Embryonic facial prominence (tissue), 1 donor: ENCODE measurements at regions not wholly inside any gene's neighbourhood (a gene's known extent, or its start where the extent isn't known, plus 50 kb on each side); places are given as distances from the start of the nearest gene placed in this dataset.
"Not testable (repeated sequence)": the region's sequence is repeated elsewhere in the genome, so short reads cannot be mapped to it uniquely, and the experiment has no call there.

Experiments used
- DNase-seq: peaks from one replicate; pipeline ENCODE4 v3.0.0-alpha.2; 2016; ENCODE audit errors: extremely low spot score

- not testable (repeated sequence) for DNase-seq
These were observed 462.6 kb upstream of the HS3ST5 start for GRCh38 chr6:114805426-114805825.

GRCh38 chr6:114796576-114796975 is 453.8 kb upstream of the HS3ST5 start:
- DNase-seq, result no peak

DNA sequence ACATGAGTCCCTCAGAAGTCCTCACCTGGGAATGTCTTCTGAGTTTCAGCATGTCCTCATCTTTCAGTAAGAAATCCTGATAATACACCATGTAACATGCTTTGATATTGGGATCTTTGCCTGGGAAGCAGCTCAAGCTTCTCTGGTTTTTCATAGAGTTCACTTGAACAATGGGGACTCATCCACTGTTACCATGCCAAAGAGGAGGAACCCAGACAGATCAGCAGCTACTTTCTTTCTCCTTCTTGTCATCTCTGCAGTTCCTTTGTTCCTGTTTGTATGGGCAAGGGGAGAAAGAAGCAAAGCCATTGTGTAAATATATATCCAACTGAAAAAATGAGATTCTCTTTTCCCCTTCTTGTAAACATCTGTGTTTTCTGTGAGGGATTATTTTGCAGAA is 450.6 kb upstream of the HS3ST5 start:
- no peak for DNase-seq

GRCh38 chr6:114785235-114786127 is 442.7 kb upstream of the HS3ST5 start:
- DNase-seq, result no peak

DNA sequence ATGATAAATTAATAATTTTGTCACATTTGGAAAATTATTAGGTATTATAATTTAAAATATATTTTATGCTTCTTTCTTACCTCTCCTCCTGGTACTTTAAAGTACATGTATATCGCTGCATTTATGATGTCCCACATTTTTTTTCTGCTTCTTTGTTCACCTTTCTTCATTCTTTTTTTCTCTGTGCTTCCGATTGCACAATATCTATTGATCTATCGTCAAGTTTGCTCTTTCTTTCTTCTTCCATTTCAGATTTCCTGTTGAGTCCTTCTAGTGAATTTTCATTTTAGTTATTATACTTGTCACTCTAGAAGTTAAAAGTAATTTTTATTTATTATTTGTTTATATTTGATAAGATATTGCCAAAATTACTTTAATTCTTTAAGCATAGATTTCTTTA is 441.0 kb upstream of the HS3ST5 start:
- no peak for DNase-seq

DNA sequence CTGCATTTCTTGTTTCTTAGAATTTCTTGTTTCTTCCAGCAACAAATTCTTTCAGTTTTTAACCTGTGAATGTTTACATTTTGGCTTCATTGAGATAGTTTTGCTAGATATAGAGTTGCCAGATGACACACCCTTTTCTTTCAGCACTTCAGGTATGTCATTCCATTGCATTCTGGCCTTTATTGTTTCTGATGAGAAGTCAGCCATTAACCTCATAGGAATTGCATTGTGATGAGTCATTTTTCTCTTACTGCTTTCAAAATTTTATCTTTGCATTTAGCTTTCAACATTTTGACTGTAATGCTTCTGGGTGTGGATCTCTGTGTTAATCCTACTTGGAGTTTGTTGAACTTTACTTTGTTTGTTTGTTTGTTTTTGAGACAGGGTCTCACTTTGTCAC is 440.3 kb upstream of the HS3ST5 start:
- no peak for DNase-seq

- no peak for DNase-seq
These were observed 422.0 kb upstream of the HS3ST5 start for GRCh38 chr6:114764866-114765265.

DNA sequence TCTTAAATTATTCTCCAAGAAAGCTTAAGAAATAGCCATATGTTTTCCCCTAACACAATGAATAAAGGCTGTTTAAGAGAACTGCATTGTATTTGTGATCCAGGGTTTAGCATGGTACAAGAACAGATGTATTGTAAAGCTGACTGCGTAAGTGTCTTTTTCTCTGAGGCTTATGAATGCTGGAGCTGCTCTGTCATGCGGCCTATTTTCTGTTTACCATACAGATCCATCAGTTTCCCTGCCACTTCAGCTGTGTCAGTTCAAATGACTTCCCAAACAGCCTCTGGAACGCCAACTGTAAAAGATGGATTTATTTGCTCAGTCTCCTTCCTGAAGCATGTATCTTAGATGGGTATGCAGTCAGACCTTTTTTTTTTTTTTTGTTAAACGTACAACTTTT is 419.3 kb upstream of the HS3ST5 start:
- DNase-seq, result no peak

GRCh38 chr6:114747995-114748625 is 405.3 kb upstream of the HS3ST5 start:
- peak; percentile 46 for DNase-seq

DNA sequence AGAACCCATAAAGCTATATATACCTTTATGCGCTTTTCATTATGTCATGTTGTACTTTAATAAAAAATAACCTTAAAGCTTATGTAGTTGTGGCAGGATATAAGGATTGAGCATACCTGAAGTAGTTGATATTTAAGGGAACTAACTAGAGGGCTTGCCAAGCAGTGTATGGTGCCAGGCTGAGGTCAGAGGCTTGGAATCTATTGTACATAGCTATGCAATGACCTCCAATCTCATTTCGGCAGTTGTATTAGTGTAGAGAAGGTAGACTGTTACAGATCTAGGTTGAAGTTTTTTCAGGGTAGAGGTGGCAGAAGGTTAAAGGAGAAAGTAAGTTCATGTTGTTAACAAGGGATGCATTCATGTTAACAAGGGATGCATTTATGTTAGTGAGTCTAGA is 397.7 kb upstream of the HS3ST5 start:
- DNase-seq, result no peak

DNA sequence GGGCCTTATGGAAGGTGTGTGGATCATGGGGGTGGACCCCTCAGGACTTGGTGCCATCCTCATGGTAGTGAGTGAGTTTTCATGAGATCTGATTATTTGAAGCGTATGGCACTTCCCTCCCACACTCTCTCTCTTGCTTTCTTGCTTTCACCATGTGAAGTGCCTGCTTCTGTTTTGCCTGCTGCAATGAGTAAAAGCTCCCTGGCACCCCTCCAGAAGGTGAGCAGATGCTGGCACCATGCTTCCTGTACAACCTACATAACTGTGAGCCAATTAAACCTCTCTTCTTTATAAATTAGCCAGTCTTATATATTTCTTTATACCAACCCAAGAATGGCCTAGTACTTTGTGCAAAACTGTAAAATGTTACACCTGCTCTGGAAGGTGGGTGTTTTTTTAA is 396.8 kb upstream of the HS3ST5 start:
- no peak for DNase-seq

- DNase-seq, result peak; percentile 20
These were observed 392.4 kb upstream of the HS3ST5 start for GRCh38 chr6:114735025-114735735.

GRCh38 chr6:114733596-114733995 is 390.8 kb upstream of the HS3ST5 start:
- DNase-seq, result no peak

- DNase-seq, result no peak
These were observed 376.0 kb upstream of the HS3ST5 start for GRCh38 chr6:114718716-114719270.

DNA sequence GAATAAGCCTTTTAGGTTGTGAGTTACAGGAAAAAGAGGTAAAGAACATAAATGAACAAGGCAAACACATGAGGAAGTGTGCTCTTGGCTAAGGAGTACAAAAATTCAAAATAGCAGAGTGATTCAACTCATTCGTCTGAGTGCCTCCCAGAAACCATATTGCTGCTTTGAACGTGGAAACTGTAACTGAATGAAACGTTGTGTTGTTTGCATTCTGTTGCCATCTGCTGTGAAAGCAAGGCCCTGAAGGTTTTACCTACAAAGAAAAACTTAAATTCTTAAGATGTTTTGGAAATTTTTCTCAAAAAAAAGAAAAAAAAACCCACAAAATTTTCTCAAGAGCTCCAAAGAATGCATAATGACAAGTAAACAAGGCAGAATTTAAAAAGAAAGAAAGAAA is 375.4 kb upstream of the HS3ST5 start:
- no peak for DNase-seq

GRCh38 chr6:114714836-114715507 is 372.1 kb upstream of the HS3ST5 start:
- no peak for DNase-seq

DNA sequence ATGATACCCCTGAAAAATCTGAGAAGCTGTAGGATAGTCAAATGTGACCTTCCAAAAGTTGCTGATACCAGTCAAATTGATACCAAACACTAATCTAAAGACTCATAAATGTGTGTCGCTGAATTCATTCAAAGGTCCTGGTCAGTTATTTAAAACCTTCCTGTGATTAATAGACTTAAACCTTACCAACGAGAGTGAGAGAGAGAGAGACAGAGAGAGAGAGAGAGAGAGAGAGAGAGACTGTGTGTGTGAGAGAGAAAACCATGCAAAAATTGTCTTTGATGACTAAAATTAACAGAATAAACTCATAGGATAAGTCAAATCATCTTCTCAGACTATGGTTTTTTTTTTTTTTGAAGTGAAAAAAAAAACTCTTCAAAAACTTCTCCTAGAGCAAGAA is 370.9 kb upstream of the HS3ST5 start:
- no peak for DNase-seq

DNA sequence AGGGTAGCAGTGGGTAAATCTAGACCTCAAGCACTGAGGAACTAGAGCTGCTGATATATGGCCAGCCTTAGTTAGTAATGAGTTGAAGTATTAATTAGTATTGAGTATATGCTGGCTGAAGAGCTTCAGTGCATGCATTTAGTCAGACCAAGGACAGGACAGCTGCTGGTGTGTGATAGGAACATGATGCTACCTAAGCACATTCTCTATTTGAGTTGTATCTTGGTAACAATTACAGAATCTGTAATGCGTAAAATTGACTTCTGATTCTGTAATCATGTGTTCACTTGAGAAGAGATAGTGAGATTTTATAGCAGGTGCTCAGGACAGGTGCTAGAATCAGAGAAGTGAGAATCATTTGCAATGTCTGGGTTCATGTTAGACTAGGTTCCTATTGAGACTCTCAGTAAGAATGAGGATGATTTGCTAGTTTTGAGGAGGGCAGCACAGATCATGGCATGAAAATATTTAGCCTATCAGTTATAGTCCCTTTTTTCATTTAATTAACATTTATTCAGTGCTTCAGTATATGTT is 369.4 kb upstream of the HS3ST5 start:
- no peak for DNase-seq

GRCh38 chr6:114707081-114707620 is 364.3 kb upstream of the HS3ST5 start:
- no peak for DNase-seq

- no peak for DNase-seq
These were observed 347.8 kb upstream of the HS3ST5 start for GRCh38 chr6:114690625-114691024.

DNA sequence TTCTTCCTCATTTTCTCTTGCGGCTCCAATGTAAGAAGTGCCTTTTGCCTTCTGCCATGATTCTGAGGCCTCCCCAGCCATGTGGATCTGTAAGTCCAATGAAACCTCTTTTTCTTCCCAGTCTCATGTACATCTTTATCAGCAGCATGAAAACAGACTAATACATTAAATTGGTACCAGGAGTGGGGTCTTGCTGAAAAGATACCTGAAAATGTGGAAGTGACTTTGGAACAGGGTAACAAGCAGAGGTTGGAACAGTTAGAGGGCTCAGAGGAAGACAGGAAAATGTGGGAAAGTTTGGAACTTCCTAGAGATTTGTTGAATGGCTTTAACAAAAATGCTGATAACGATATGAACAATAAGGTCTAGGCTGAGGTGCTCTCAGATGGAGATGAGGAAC is 316.7 kb upstream of the HS3ST5 start:
- no peak for DNase-seq
